B cell (primary cell): ENCODE measurements at regions not wholly inside any gene's neighbourhood (a gene's known extent, or its start where the extent isn't known, plus 50 kb on each side); places are given as distances from the start of the nearest gene placed in this dataset.

Source experiments
- ATAC-seq: fragments of 200-7000 bp; cut with Tn5 transposase; one replicate; pipeline ENCODE4 v1.10.0; 2021; ENCODE audit warnings: low read depth, mild to moderate bottlenecking, moderate number of reproducible peaks, moderate library complexity
- CTCF ChIA-PET: fragments of 350-600 bp; sonication (Branson Sonifier 250); formaldehyde crosslinking; loops from one replicate; lab custom pipeline; 2021; ENCODE audit warnings: antibody characterized with exemption, inconsistent platforms; lab: Charles Lee
- POLR2A ChIA-PET: fragments of 350-600 bp; sonication (Branson Sonifier 250); formaldehyde crosslinking; loops from one replicate; lab custom pipeline; 2021; ENCODE audit warnings: antibody characterized with exemption; lab: Charles Lee
- DNase-seq: peaks from one replicate; pipeline ENCODE4 v3.0.0; 2013
- H2AFZ ChIP-seq: 2 replicates; pipeline ENCODE4 v1.6.1; 2012; ENCODE audit warnings: mild to moderate bottlenecking, low read depth, low read length; ENCODE audit not compliant: insufficient read depth, poor library complexity, severe bottlenecking
- H3K27ac ChIP-seq, 2 donors: 1 replicate in 1 of 2; 2 replicates in 1 of 2; pipeline ENCODE4 v1.5.1; 2012 to 2013; ENCODE audit warnings: low read length in 2 of 2, mild to moderate bottlenecking in 2 of 2, moderate library complexity in 1 of 2
- H3K27me3 ChIP-seq, 4 experiments: fragments of 200-600 bp in 1 of 4; sonication (generic) in 1 of 4; replicated peaks in 1 of 4; 1 replicate in 2 of 4; 2 replicates in 2 of 4; pipeline versions ENCODE4 v1.6.1 to v1.7.0; 2013 to 2016; ENCODE audit warnings: low read length in 3 of 4, mild to moderate bottlenecking in 2 of 4, mixed read lengths in 1 of 4, moderate library complexity in 1 of 4; ENCODE audit not compliant: insufficient read depth in 4 of 4, control insufficient read depth in 3 of 4; ENCODE audit errors: control extremely low read depth in 1 of 4
- H3K36me3 ChIP-seq, 2 experiments: replicated peaks in 1 of 2; 1 replicate in 1 of 2; 2 replicates in 1 of 2; pipeline versions ENCODE4 v1.6.1 to v1.7.1; 2013; ENCODE audit warnings: low read length in 1 of 2; ENCODE audit not compliant: insufficient read depth in 2 of 2, control insufficient read depth in 1 of 2; ENCODE audit errors: control extremely low read depth in 1 of 2, extremely low read depth in 1 of 2
- H3K4me1 ChIP-seq, 2 donors: fragments of 200-600 bp in 1 of 2; sonication (generic) in 1 of 2; 1 replicate in 1 of 2; 2 replicates in 1 of 2; pipeline versions ENCODE4 v1.5.1 to v1.6.1; 2013 to 2017; ENCODE audit warnings: low read length in 2 of 2; ENCODE audit not compliant: control insufficient read depth in 2 of 2, insufficient read depth in 2 of 2
- H3K4me2 ChIP-seq: replicated peaks from 2 replicates; pipeline ENCODE3; 2012; ENCODE audit warnings: mild to moderate bottlenecking, low read depth, low read length; ENCODE audit not compliant: poor library complexity, severe bottlenecking
- H3K4me3 ChIP-seq, 5 experiments: fragments of 200-600 bp in 1 of 5; sonication (generic) in 1 of 5; 1 replicate in 3 of 5; 2 replicates in 2 of 5; pipeline versions ENCODE4 v1.5.1 to v1.7.0; 2011 to 2016; ENCODE audit warnings: low read length in 4 of 5, mild to moderate bottlenecking in 4 of 5, low read depth in 2 of 5, control low read depth in 1 of 5, moderate library complexity in 1 of 5; ENCODE audit not compliant: insufficient read depth in 1 of 5; ENCODE audit errors: control extremely low read depth in 1 of 5, extremely low read depth in 1 of 5
- H3K79me2 ChIP-seq: fragments of 200-600 bp; sonication (generic); one replicate; pipeline ENCODE4 v1.6.0; 2016; ENCODE audit warnings: low read length; ENCODE audit not compliant: control insufficient read depth, insufficient read depth
- H3K9ac ChIP-seq: fragments of 200-600 bp; sonication (generic); 2 replicates; pipeline ENCODE4 v1.6.1; 2017; ENCODE audit warnings: mild to moderate bottlenecking, low read length, moderate library complexity
- H3K9me3 ChIP-seq, 3 donors: one replicate each; pipeline versions ENCODE4 v1.6.1 to v1.7.1; 2013; ENCODE audit warnings: low read length in 2 of 3; ENCODE audit not compliant: control insufficient read depth in 2 of 3, insufficient read depth in 1 of 3; ENCODE audit errors: control extremely low read depth in 1 of 3
- H4K20me1 ChIP-seq: 2 replicates; pipeline ENCODE4 v1.6.0; 2012; ENCODE audit warnings: mild to moderate bottlenecking, low read length; ENCODE audit not compliant: insufficient read depth, control insufficient read depth, poor library complexity, severe bottlenecking
- H3K27ac Mint-ChIP-seq: one replicate; pipeline ENCODE4 v1.8.0; 2021; ENCODE audit warnings: mixed read lengths
- H3K27me3 Mint-ChIP-seq: one replicate; pipeline ENCODE4 v1.8.0; 2021; ENCODE audit warnings: mixed read lengths
- H3K4me1 Mint-ChIP-seq: one replicate; pipeline ENCODE4 v1.8.0; 2021; ENCODE audit warnings: mixed read lengths
- H3K4me3 Mint-ChIP-seq: one replicate; pipeline ENCODE4 v1.8.0; 2021; ENCODE audit warnings: mixed read lengths
- H3K9me3 Mint-ChIP-seq: one replicate; pipeline ENCODE4 v1.8.0; 2022; ENCODE audit warnings: mixed read lengths; ENCODE audit not compliant: insufficient read depth
- EZH2 ChIP-seq: IDR thresholded peaks from 2 replicates; pipeline ENCODE4 v1.6.1; 2012; ENCODE audit warnings: borderline replicate concordance, low read depth, mild to moderate bottlenecking, moderate library complexity, low read length; ENCODE audit not compliant: insufficient read depth, poor library complexity, severe bottlenecking
- WGBS: methylation state at CpG from one replicate; pipeline ENCODE4 v1.1.5; 2013; ENCODE audit warnings: missing lambda C conversion rate; ENCODE audit not compliant: insufficient coverage; 5-methylcytosine and 5-hydroxymethylcytosine counted together
- intact Hi-C: fragments of 100-400 bp; cut with micrococcal nuclease; formaldehyde crosslinking; loops from one replicate; pipeline ENCODE4 v1.10.0; 2022
- TF ChIP-seq, protein P1 (sequence below): fragments of 200-600 bp; IDR thresholded peaks from one replicate; pipeline ENCODE4 v1.8.0; 2022; ENCODE audit warnings: antibody characterized with exemption, mild to moderate bottlenecking

DNA sequence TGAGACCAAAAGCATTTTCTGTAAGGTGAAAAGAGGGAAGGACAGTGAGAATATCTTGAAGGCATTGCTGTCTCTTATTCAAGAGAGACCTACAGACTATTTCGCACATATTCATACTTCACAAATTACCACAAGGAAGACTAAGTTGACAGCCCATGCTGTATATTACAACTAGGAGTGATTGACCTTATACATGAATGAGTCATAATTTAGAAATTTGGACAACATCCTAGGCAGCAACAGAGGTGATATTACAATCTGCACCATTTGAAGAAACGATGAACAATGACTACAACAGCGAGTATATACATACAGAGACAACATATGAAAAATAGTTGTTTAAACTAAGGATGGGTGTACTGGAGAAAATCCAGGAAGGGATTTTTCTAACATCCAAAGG lies 971.7 kb downstream of the CDH11 start:
- no peak overlapping the region for H3K27ac ChIP-seq
- no peaks in the 10 kb centered on the region for H3K27me3 ChIP-seq
- Mint-ChIP-seq H3K27me3 (no peaks in the 10 kb centered on the region), H3K4me3 (no peak overlapping the region), H3K9me3 (peaks cover 4% of the 10 kb centered on the region), H3K4me1 (no peaks in the 10 kb centered on the region), H3K27ac (no peak overlapping the region)
- H3K9me3 ChIP-seq = no peaks in the 10 kb centered on the region
- ChIA-PET POLR2A (no interaction called here), CTCF (no interaction called here)
- no peaks in the 10 kb centered on the region for H3K4me1 ChIP-seq
- TF ChIP-seq EZH2 = no peak
- TF ChIP-seq, protein P1, sequence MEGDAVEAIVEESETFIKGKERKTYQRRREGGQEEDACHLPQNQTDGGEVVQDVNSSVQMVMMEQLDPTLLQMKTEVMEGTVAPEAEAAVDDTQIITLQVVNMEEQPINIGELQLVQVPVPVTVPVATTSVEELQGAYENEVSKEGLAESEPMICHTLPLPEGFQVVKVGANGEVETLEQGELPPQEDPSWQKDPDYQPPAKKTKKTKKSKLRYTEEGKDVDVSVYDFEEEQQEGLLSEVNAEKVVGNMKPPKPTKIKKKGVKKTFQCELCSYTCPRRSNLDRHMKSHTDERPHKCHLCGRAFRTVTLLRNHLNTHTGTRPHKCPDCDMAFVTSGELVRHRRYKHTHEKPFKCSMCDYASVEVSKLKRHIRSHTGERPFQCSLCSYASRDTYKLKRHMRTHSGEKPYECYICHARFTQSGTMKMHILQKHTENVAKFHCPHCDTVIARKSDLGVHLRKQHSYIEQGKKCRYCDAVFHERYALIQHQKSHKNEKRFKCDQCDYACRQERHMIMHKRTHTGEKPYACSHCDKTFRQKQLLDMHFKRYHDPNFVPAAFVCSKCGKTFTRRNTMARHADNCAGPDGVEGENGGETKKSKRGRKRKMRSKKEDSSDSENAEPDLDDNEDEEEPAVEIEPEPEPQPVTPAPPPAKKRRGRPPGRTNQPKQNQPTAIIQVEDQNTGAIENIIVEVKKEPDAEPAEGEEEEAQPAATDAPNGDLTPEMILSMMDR = no peak
- no peak overlapping the region for H3K9ac ChIP-seq
- no peak overlapping the region for H3K4me3 ChIP-seq
- no peak overlapping the region for H2AFZ ChIP-seq
- H3K4me2 ChIP-seq = no peak overlapping the region
- no peaks in the 10 kb centered on the region for H3K79me2 ChIP-seq
- no peaks in the 10 kb centered on the region for H4K20me1 ChIP-seq
- no CpG with 5 or more reads among the region's 3 CpGs for WGBS
- no peak for ATAC-seq
- H3K36me3 ChIP-seq = no peaks in the 10 kb centered on the region
- DNase-seq = no peak
- intact Hi-C loops = no loop called here

DNA sequence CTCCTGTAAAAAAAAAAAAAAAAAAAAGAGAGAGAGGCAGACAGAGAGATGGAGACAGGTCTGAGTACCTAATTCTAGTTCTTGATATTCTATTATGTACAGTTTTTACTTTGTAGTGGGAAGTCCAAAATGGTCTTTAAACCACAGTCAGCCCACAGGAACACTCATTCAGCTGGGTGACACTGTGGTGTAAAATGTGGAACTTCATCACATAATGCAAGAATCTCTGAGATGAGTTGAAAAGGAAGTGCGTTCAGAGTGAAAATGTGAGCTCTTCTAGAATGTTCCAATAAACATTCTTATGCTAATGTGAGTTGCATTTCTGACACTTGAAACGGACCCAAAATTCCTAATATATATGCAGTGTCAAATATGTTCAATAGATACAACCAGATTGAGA lies 972.1 kb downstream of the CDH11 start:
- no peak overlapping the region for H3K9ac ChIP-seq
- Mint-ChIP-seq H3K9me3 (peaks cover 4% of the 10 kb centered on the region), H3K27ac (no peak overlapping the region), H3K27me3 (no peaks in the 10 kb centered on the region), H3K4me3 (no peak overlapping the region), H3K4me1 (no peaks in the 10 kb centered on the region)
- H3K9me3 ChIP-seq = no peaks in the 10 kb centered on the region
- no peak for DNase-seq
- TF ChIP-seq EZH2 = no peak
- TF ChIP-seq, protein P1 = no peak
- H3K79me2 ChIP-seq = no peaks in the 10 kb centered on the region
- no peaks in the 10 kb centered on the region for H3K36me3 ChIP-seq
- ChIA-PET CTCF (no interaction called here), POLR2A (no interaction called here)
- no peak overlapping the region for H3K4me3 ChIP-seq
- H3K27ac ChIP-seq = no peak overlapping the region
- no peak overlapping the region for H2AFZ ChIP-seq
- no peaks in the 10 kb centered on the region for H4K20me1 ChIP-seq
- intact Hi-C loops = loop anchor here (10.0 kb wide), 1 partner anchor 55 kb away; no protein-coding TSS in a partner anchor
- H3K4me2 ChIP-seq = no peak overlapping the region
- H3K27me3 ChIP-seq = no peaks in the 10 kb centered on the region
- ATAC-seq = no peak
- WGBS = no CpG with 5 or more reads among the region's 2 CpGs
- H3K4me1 ChIP-seq = no peaks in the 10 kb centered on the region
